ENCODE measurements at regions not wholly inside any gene's neighbourhood (a gene's known extent, or its start where the extent isn't known, plus 50 kb on each side); places are given as distances from the start of the nearest gene placed in this dataset.
"Not testable (repeated sequence)": the region's sequence is repeated elsewhere in the genome, so short reads cannot be mapped to it uniquely, and the experiment has no call there.

- TF ChIP-seq CTCF (IDR thresholded peaks at IDR 0.05; ENCODE audit: low read depth, low read length), result no peak
- H3K4me3 ChIP-seq (ENCODE audit: low read depth, low read length), result no peak overlapping the region
- DNase-seq, result no peak
- no peaks in the 10 kb centered on the region for H3K27me3 ChIP-seq
- H3K4me1 ChIP-seq, result peaks cover 10% of the 10 kb centered on the region
- no peaks in the 10 kb centered on the region for H3K36me3 ChIP-seq
- no peaks in the 10 kb centered on the region for H3K9me3 ChIP-seq
Measured at GRCh38 chr7:52355053-52355452, 680.4 kb upstream of the POM121L12 start.

DNA sequence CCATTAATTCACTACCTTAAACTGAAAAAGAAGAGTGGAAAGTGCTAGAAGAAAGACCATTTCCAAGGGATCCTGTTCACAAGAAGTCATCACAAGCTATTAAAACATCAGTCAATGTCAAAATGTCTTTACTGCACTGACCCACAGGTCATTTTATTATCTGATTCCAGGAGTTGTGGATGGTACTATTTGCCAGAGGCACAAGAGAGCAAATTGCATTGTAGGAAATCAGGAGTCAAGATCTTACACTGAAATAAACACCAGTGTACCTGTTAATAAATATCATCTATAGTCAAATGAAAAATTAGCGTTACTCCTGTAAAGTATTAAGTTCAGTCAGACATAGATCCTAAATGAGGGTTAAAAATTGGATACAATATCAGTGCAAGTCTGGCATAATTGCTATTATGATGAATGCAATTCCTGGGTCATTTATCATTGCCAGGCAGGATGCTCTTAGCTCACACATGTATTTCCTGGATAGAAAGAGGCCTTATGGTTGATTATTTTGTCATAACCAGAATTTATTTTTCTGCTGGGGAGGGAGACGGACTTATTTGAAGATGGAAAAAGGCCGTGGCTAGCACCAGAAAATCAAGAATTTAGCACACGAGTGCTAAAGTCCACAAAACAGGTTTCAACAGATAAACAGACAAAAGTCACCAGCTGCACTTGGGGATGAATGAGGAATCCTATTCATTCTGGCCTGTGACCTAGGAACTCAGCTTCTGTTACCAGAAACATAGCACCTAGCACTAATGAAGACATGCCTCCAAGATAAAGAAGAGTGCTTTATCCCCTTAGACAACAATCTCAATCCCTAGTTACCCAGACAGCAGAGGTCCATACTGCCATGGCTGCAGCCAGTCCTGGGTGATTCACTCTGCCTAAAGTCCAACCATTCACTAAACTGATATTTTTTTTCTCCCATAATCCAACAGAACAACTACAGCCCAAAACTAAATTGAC, 683.1 kb upstream of the POM121L12 start:
- DNase-seq, result no peak
- no peak for TF ChIP-seq CTCF (IDR thresholded peaks at IDR 0.05; ENCODE audit: low read depth, low read length)
- H3K9me3 ChIP-seq, result no peaks in the 10 kb centered on the region
- H3K4me1 ChIP-seq, result peaks cover 10% of the 10 kb centered on the region
- H3K27me3 ChIP-seq, result no peaks in the 10 kb centered on the region
- no peak overlapping the region for H3K4me3 ChIP-seq (ENCODE audit: low read depth, low read length)
- no peaks in the 10 kb centered on the region for H3K36me3 ChIP-seq

DNA sequence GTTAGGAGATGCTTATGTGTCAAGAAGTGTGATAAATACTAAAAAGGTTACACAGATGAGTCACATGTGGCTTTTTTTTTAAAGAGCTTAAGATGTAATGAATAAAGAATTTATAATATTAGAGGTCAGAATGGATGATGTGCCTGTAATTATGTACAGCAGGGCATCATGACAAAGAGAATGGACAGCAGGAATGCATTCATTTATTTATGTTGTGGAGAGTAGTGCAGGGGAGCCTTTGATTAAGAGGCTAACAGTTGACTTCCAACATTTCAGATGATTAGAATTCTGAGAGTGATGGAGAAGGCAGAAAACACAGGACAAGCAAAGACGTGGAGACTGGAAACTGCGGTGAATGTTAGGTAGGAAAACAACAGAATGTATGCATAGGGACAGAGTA, 691.4 kb upstream of the POM121L12 start:
- no peaks in the 10 kb centered on the region for H3K27me3 ChIP-seq
- no peak overlapping the region for H3K4me3 ChIP-seq (ENCODE audit: low read depth, low read length)
- H3K36me3 ChIP-seq, result no peaks in the 10 kb centered on the region
- TF ChIP-seq CTCF (IDR thresholded peaks at IDR 0.05; ENCODE audit: low read depth, low read length), result no peak
- H3K4me1 ChIP-seq, result no peaks in the 10 kb centered on the region; the same call in 1 of the 2 replicates
- DNase-seq, result no peak
- H3K9me3 ChIP-seq, result no peaks in the 10 kb centered on the region

DNA sequence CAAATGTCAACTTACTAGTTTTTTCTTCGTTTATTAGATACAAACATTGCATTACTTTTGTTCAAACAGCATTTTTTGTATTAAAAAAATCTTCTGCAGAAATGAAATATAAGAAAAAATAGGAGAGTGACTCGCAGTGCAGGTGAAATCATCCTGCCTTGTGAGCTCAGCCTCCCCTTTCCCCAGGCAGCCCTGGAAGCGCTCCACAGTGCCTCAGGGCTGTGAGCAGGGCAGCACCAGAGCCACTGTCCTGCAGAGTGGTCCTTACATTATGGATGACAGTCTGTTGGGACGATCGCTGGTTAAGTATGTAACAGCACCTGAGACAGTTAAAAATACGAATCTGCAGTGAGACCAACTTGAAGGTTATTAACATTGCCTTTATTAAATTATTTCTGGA, 695.4 kb upstream of the POM121L12 start:
- Histone ChIP-seq H3K27me3 (no peaks in the 10 kb centered on the region), H3K4me3 (ENCODE audit: low read depth, low read length) (no peak overlapping the region), H3K4me1 (no peaks in the 10 kb centered on the region), H3K36me3 (no peaks in the 10 kb centered on the region), H3K9me3 (no peaks in the 10 kb centered on the region)
- TF ChIP-seq CTCF (IDR thresholded peaks at IDR 0.05; ENCODE audit: low read depth, low read length), result no peak
- DNase-seq, result no peak

DNA sequence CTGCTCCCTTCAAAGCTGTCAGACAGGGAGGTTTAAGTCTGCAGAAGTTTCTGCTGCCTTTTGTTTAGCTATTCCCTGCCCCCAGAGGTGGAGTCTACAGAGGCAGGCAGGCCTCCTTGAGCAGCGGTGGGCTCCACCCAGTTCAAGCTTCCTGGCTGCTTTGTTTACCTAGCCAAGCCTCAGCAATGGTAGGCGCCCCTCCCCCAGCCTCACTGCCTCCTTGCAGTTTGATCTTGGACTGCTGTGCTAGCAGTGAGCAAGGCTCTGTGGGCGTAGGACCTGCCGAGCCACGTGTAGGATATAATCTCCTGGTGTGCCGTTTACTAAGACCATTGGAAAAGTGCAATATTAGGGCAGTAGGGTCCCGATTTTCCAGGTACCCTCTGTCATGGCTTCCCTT, 707.1 kb upstream of the POM121L12 start:
- H3K9me3 ChIP-seq; H3K4me1 ChIP-seq; H3K36me3 ChIP-seq; H3K4me3 ChIP-seq (ENCODE audit: low read depth, low read length); DNase-seq; H3K27me3 ChIP-seq: not testable (repeated sequence)

- no peaks in the 10 kb centered on the region for H3K4me1 ChIP-seq
- no peak for TF ChIP-seq CTCF (IDR thresholded peaks at IDR 0.05; ENCODE audit: low read depth, low read length)
- H3K36me3 ChIP-seq, result no peaks in the 10 kb centered on the region
- H3K4me3 ChIP-seq (ENCODE audit: low read depth, low read length), result no peak overlapping the region
- DNase-seq, result no peak
- H3K27me3 ChIP-seq, result no peaks in the 10 kb centered on the region
- no peaks in the 10 kb centered on the region for H3K9me3 ChIP-seq
Measured at GRCh38 chr7:52325237-52325636, 710.2 kb upstream of the POM121L12 start.

Measured in BE2C (cell line).